HG02938 (cell line): ENCODE measurements at regions not wholly inside any gene's neighbourhood (a gene's known extent, or its start where the extent isn't known, plus 50 kb on each side); places are given as distances from the start of the nearest gene placed in this dataset.
"Not testable (repeated sequence)": the region's sequence is repeated elsewhere in the genome, so short reads cannot be mapped to it uniquely, and the experiment has no call there.

Experiments
- ATAC-seq: cut with Tn5 transposase; IDR thresholded peaks from one replicate; pipeline ENCODE4 v1.9.1; 2021; ENCODE audit warnings: mild to moderate bottlenecking, moderate library complexity; ENCODE audit not compliant: unreplicated experiment

DNA sequence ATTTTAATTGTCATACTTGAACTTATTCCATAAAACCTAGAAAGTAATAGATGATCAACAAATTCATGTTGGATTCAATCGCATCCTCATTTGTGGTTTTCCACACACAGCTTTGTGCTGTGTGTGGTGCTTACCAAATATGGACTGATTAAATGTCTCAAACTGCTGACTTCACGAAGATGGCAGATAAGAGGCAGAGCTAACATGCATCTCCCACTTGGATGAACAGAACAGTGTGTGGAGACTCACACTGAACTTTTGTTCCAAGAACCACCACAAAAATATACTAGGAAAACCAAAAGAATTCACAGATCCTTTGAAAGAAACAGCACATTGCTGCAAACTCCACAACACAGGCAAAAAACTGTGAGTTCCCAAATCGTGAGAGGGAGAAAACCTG, 603.7 kb downstream of the TENT5A start:
- no peak for ATAC-seq

DNA sequence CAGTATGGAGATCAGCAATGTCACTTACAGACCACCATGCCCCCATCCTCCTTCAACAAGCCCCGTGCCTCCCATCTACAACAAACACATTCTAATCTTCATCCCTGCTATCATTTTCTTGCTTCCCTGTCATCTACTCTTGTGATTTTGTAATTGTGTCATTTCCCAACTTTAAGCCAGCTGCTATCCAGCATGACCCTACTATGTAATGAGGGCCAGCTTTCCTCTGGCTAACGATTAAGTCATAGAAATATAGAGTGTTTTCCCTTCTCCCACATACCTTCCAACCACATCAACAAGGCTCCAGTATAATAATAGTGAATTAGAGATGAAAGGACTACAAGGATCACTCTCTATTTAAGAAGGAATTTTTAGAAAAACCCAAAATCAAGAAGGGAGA, 607.0 kb downstream of the TENT5A start:
- no peak for ATAC-seq

DNA sequence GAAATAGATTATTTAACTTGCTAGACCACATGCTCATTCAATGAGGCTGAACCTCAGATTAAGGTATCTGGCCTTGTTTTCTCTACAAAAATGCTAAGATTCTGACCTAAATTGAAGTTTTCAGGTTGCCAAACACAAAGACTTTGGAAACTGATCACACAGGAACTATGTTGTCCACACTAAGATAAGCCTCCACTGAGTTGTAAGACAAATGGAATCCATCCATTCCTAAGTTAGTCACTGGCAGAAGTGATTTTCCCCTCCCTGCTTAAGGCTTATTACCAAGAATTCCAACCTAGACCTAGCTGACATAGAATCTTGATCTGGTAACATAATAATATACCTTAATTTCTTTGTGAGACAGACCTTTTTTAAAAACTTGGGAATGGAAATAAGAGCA, 608.1 kb downstream of the TENT5A start:
- ATAC-seq, result no peak

DNA sequence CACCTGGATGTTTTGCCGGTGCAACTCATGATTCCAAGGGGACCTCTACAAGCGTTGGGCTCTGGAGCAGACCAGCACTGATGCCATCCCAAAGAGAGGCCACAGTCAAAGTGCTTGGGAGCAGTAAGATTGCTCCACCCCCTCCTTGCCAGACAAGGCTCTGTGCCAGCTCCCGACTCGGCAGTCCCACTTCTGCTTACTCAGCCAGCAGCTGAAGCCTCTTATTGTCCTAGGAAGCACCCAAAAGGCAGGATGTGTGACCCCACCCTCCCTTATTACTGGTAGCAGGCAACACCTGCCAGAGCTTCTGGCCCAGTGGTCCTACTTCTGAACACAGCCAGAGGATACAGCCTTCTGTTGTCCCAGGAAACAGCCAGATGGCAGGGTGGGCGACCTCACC, 614.2 kb downstream of the TENT5A start:
- no peak for ATAC-seq

DNA sequence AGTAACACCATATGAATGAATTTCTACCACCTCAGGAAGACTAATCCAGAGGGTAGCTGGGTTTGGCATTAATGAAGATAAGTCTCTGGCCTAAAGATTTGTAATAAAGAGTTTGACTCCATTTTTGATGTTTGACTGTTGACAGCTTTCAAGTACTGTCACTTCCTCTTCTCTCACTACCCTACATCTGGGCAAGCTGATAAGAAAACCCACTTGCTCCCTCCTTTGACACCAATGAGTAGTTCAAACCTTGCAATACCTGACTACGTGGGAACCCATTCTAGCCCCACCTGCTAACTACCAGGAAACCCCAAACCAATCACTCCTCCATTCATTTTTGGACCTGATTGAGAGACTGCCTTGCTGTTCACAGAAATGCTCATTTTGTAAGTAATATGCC, 621.5 kb downstream of the TENT5A start:
- no peak for ATAC-seq

DNA sequence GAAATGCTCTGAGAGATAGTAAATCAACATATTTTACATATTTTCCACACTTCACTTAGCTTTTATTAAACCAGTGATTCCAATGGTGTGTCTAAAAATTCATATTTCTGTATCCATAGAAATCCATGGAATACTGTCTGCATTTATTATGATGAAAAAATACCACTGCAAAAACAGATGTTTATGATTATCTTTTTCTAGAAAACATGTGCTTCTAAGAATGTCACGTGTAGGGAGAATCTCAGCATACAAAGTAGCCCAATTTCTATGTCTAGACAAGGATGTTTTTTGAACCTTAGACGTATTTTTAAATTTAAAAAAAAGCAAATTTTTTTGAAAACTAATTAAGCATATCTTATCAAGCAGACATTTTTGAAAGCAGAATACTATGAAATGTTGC, 622.4 kb downstream of the TENT5A start:
- no peak for ATAC-seq

DNA sequence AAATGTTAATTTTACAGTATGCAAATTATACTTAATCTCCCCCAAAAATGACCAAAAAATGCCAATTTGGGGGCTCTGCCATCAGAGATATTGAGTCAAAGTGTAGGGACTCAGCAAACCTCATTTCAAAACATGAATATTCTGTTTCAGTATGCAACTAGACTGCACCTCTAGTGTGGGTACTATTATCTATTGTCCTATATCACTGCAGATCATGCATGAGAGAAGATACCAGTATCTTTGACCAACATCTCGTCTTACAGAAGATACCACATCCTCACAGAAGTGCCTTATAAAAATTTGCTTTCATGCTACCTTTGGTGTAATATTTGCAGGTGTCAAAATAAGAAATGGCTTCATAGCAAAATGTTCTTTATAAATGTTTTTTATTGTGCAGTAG, 623.8 kb downstream of the TENT5A start:
- no peak for ATAC-seq

DNA sequence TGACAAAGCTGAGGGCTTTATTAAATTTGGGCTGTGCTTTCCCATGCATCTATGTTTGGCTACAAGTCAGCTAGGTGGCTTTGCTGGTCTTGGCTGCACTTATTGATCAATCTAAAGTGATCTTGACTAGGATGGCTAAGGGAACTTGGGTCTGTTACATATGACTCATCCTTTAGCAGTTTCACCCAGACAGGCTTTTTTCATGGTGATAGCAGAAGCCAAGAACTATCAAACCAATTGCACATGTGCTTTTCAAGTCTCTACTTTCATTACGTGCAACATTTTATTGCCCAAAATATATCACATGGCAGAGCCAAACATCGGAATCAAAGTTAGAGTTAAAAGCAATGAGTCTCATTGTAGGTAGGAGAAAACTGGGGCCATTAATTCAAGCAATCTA, 626.3 kb downstream of the TENT5A start:
- ATAC-seq, result no peak

DNA sequence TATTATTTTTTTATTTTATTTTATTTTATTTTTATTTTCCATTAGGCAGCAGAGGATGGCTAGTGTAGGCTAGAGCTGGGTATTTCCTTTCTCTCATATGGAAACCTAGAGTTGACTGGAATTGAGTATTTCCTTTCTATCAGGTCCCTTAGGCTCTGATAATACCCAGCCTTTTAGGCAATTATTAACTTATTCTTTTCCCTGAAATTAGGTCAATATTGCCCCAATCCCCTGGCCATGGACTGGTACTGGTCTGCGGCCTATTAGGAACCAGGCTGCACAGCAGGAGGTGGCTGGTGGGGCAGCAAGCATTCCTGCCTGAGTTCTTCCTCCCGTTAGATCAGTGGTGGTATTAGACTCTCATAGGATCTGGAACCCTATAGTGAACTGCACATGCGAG, 632.2 kb downstream of the TENT5A start:
- no peak for ATAC-seq

DNA sequence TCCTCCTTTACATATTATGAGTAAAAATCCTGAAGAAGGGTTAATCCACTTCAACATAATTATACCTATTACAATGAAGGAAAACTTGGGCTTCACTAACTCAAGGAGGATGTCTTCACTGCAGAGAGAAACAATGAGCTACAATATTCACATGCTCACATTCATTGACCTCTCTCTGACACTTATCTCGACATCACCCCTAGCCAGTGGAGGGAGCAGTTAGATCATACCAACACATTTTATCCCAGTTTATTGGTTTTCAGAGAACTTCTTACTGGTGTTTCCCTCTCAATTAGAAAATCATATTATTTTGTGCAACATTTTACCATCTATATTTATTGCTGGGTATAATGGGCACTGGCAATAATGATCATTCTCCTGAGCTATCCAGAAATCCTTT, 646.5 kb downstream of the TENT5A start:
- ATAC-seq, result no peak

DNA sequence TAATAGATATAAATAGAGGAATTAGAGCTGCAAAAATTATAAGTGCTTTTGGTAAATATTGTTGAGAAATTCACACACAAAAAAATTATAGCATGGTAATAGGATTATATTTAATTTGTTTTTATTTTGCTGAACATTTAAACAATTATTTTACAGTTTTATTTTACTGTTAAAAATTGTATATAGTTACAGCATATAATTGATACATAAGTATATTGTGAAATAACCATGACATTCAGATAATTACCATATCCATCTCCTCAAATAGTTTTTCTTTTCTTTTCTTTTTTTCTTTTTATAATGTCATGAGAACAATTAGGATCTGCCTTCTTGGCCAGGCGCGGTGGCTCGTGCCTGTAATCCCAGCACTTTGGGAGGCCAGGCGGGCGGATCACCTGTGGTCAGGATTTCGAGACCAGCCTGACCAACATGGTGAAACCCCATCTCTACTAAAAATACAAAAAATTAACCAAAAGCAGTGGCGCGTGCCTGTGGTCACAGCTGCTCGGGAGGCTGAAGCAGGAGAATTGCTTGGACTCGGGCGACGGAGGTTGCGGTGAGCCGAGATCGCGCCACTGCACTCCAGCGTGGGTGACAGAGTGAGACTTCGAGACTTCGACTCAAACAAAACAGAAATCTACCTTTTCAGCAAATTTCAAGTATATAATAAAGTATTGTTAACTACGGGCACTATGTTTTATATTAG, 654.2 kb downstream of the TENT5A start:
- ATAC-seq, result no peak

DNA sequence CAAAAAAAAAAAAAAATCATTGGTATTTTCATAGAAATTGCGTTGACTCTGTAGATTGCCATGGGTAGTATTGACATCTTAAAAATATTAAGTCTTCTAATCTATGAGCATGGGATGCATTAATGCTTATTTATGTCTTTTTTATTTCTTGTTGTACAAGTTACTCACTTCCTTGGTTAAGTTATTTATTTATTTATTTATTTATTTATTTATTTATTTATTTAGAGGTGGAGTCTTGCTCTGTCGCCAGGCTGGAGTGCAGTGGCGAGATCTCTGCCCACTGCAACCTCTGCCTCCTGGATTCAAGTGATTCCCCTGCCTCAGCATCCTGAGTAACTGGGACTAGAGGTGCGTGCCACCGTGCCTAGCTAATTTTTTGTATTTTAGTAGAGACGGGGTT, 656.0 kb downstream of the TENT5A start:
- not testable (repeated sequence) for ATAC-seq

DNA sequence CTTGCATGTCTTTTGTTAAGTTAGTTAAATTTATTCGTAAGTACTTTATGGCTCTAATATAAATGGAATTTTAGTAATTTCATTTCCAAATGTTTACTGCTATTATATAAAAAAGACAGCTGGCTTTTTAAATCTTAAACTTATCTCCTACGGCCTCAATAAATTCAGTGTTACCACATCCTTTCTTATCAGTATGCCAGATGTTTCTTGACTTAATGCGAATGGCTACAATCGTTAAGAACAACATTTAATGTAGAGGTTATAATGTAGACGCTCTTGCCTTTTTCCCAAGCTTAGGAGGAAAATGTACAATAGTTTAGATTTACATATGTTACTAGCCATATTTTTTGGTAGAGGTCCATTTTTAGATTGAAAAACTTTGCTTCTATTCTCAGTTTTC, 659.4 kb downstream of the TENT5A start:
- no peak for ATAC-seq

DNA sequence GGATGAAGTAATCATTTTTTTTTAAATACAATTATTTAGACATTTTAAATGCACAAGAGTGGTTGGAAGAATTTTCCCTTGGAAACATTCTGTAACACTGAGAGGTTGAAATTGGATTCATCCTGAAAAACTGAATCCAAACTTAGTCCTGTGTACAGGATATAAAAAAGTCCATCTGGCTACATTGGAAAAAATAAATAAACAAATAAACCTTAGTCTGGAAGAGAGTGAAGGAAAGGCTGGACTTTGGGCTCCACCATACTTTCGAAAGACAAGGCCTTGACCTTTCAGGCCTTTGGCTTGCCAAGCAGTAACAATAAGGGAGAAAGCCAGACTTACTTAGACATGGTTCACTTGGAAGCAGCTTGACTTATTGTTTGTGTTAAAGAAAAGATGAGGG, 664.3 kb downstream of the TENT5A start:
- no peak for ATAC-seq

DNA sequence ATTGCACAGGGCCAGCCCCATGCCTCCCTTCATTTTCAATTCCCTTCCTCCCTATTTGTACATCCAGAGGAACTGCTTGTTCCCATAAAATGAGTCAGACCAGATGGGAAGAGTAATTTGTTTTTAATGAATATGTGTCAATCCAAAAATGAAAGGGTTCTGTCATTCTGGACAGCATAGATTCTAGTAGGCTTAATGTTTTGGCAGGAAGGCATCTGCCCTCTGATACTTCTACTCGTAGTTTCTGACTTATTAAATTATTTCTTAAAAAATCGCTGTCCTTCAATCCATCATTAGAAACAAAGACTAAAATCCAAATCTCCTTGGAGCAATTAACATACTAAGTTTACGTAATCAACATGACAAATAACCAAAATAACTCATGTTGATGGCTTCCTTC, 665.5 kb downstream of the TENT5A start:
- ATAC-seq, result no peak

DNA sequence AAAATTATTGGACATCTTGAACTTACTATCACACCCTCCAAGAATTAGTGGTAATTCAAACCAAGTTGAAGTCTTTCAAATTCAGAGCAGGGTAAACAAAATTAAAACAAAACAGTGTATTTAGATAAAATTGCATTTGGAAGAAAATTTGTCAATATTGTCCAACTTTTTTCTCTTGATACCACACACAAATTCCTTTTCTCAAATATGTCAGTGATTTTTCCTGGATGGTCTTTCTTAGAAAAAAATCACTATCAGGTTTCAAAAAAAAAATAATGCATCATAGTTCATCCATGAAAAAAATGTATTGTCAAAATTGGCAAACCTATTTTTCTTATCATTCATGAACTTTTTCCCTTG, 667.1 kb downstream of the TENT5A start:
- ATAC-seq, result no peak

DNA sequence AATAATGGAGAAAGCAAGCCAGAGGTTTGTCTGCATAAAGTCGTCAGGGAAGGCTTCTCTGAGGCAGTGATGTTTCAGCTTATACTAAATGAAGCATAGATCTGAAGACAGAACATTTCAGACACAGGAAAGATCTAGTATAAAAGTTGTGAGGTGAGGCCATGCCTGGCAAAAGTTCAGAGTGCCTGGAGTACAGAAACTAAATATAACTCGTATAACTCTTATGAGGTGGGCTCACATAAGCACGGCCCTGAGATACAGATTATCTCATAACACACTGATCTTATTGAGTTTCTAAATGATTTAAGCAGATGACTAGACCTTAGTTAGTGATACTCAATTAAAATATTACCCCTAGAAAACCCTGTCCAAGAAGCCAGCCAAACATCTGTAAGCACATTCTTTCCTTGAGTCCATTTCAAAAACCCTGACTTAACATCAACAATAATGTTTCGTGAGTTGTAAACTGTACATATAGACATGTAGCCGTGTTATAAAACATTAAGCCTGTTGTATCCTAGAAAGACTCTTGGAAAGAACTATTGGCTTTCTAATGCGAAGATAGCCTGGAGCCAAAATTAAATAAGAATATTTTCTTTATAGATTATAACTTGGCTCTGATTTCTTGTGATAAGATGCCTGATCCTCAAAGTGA, 667.6 kb downstream of the TENT5A start:
- no peak for ATAC-seq

DNA sequence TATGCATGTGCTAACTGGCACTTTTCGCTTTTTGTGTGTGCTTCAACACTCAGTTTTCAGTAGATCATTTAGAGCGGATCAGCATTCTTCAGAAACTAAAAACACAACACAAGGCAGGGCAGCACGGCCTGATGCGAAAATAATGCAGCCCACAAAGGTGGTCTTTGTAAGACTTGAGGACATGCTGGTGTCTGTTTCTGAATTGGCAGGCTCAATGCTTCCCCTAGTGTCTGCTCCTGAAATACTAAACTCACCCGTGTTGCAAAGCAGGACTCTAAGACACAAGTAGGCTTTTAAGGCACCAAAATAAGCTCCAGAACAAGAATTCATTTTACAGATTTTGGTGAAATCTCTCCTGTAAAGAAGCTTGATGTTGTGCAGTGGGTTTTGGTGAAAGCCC, 676.5 kb downstream of the TENT5A start:
- ATAC-seq, result no peak

DNA sequence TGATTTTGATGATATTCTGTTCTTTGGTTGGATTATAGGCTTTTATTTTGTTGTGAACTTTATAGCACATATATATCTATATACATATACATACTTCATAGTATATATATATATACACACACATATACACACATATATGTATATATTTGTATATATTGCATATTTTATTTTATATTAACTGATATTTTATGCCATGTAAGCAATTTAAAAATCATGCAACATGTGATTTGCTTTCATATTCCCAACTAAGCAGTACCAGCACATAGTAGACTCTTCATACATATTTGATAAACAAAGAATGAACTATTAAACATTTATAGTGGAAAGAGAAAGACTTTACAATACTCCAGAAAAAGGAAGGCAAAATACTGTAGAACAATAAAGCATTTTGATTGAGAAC, 679.2 kb downstream of the TENT5A start:
- no peak for ATAC-seq

DNA sequence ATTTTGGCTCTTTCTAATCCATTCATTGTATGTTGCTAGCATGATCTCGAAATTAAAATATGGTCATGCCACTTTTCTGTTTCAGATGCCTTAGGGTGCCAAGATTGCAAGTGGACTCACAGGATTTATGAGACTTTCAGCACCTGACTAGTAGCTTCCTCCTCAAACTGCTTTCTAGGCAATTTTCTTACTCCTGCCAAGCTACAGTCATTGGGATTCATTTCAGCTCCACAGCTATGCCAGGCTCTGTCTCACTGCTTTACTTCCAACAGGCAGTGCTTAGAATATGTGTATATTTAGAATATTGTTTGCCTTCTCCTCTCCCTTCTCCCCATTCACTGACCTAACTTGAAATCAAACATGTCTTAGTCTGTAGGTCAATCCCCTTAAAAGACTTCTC, 681.4 kb downstream of the TENT5A start:
- no peak for ATAC-seq

DNA sequence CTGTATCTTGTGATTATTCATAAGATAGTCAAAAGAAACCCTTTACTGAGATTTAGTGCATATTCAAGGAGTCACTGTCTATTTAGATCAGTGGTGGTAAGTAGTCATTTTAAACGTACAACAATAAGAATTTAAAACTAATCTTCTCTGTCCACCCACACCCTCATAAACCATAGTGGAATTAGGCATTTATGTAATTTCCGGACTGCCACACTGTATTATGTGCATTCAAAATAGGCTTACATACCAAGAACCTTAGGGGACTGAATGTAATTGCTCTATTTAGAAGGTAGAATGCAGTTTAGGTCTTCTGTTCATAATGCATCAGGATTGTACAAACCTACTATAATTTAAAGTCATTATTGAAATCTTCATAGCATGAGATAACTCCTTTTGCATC, 685.4 kb downstream of the TENT5A start:
- no peak for ATAC-seq

DNA sequence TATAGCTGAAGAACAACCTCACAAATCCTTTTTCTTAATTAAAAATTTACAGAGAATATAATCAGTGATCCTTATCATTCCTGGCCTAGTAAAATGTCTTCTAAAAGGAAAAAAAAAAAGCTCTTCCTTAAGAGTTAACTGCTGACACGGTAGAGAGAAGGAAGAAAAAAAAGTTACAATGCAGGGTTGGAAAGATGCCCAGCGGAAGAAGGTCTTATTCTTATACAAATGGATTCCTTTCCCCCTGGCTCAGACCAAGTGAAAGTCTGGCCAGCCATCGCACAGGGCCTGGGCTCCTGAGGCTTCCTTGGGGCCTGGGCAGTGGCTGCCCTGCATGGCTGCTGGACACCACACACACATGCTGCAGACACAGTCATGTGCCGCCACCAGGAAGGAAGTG, 688.6 kb downstream of the TENT5A start:
- ATAC-seq, result no peak

DNA sequence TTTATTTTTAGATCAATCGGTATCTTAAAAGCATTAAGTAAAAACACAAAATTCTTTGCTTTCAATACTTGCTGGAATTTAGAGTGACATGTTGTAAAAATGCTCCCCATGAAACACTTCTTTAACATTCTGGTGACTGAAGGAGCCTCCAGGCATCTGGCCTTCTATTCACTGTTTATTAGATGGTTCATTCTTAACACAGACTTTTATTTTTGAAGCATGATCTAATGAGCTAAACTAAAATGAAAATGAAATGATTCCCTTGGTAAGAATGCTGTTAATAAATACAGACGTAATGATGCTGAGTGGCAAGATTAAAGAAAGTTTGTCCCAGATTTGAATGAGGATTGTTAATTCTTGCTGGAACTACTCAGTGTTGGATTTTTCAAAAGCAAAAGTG, 698.4 kb downstream of the TENT5A start:
- no peak for ATAC-seq
